Posterior cingulate gyrus (tissue), 11 donors: ENCODE measurements at regions not wholly inside any gene's neighbourhood (a gene's known extent, or its start where the extent isn't known, plus 50 kb on each side); places are given as distances from the start of the nearest gene placed in this dataset.
A peak's percentile ranks its signal among the peaks of the same experiment; 100 is the strongest.

Experiments used
- DNase-seq, 10 donors: peaks; one replicate each; pipeline versions ENCODE4 v3.0.0 to v3.0.0-alpha.2; 2020 to 2021; ENCODE audit warnings: mixed read lengths in 3 of 10
- intact Hi-C: fragments of 100-400 bp; cut with DNase I; formaldehyde crosslinking; loops from one replicate; pipeline ENCODE4 v1.15.1; 2023

- no peak for DNase-seq
- intact Hi-C loops: no loop called here
These were observed 506.4 kb downstream of the PRKD1 start for GRCh38 chr14:29421156-29421728.

- intact Hi-C loops: no loop called here
- peak in 1 of 10 donors; percentile 49 for DNase-seq
These were observed 501.8 kb downstream of the PRKD1 start for GRCh38 chr14:29425705-29426482.

GRCh38 chr14:29442696-29443095 is 485.0 kb downstream of the PRKD1 start:
- intact Hi-C loops: no loop called here
- no peak for DNase-seq

GRCh38 chr14:29444216-29444615 is 483.4 kb downstream of the PRKD1 start:
- intact Hi-C loops: no loop called here

GRCh38 chr14:29444805-29445204 is 482.8 kb downstream of the PRKD1 start:
- DNase-seq: no peak
- intact Hi-C loops: no loop called here

More at GRCh38 chr14:29444216-29444615, 483.4 kb downstream of the PRKD1 start:
- no peak for DNase-seq

- no peak for DNase-seq
- intact Hi-C loops: no loop called here
These were observed 480.7 kb downstream of the PRKD1 start for GRCh38 chr14:29446971-29447370.

GRCh38 chr14:29451941-29452340 is 475.7 kb downstream of the PRKD1 start:
- no peak for DNase-seq
- intact Hi-C loops: no loop called here

- DNase-seq: no peak
- intact Hi-C loops: no loop called here
These were observed 474.6 kb downstream of the PRKD1 start for GRCh38 chr14:29453045-29453444.

GRCh38 chr14:29454026-29454693 is 473.5 kb downstream of the PRKD1 start:
- intact Hi-C loops: no loop called here

GRCh38 chr14:29458547-29458946 is 469.1 kb downstream of the PRKD1 start:
- intact Hi-C loops: no loop called here
- no peak for DNase-seq

More at GRCh38 chr14:29454026-29454693, 473.5 kb downstream of the PRKD1 start:
- no peak for DNase-seq

- intact Hi-C loops: no loop called here
These were observed 468.1 kb downstream of the PRKD1 start for GRCh38 chr14:29459531-29459930.

GRCh38 chr14:29459969-29460560 is 467.6 kb downstream of the PRKD1 start:
- intact Hi-C loops: no loop called here
- no peak for DNase-seq

More at GRCh38 chr14:29459531-29459930, 468.1 kb downstream of the PRKD1 start:
- no peak for DNase-seq

GRCh38 chr14:29461101-29461500 is 466.5 kb downstream of the PRKD1 start:
- DNase-seq: no peak
- intact Hi-C loops: no loop called here

GRCh38 chr14:29461506-29461905 is 466.1 kb downstream of the PRKD1 start:
- no peak for DNase-seq
- intact Hi-C loops: no loop called here

- no peak for DNase-seq
- intact Hi-C loops: no loop called here
These were observed 465.3 kb downstream of the PRKD1 start for GRCh38 chr14:29462321-29462720.

GRCh38 chr14:29462772-29463171 is 464.9 kb downstream of the PRKD1 start:
- no peak for DNase-seq
- intact Hi-C loops: no loop called here

GRCh38 chr14:29463727-29464395 is 463.8 kb downstream of the PRKD1 start:
- DNase-seq: no peak
- intact Hi-C loops: no loop called here

GRCh38 chr14:29465095-29465494 is 462.6 kb downstream of the PRKD1 start:
- no peak for DNase-seq
- intact Hi-C loops: no loop called here

- intact Hi-C loops: no loop called here
- no peak for DNase-seq
These were observed 452.0 kb downstream of the PRKD1 start for GRCh38 chr14:29475641-29476040.

- intact Hi-C loops: no loop called here
- DNase-seq: no peak
These were observed 441.5 kb downstream of the PRKD1 start for GRCh38 chr14:29486132-29486531.
